GM18502 (cell line): ENCODE measurements at regions not wholly inside any gene's neighbourhood (a gene's known extent, or its start where the extent isn't known, plus 50 kb on each side); places are given as distances from the start of the nearest gene placed in this dataset.
"Not testable (repeated sequence)": the region's sequence is repeated elsewhere in the genome, so short reads cannot be mapped to it uniquely, and the experiment has no call there.

Experiments
- ATAC-seq: cut with Tn5 transposase; IDR thresholded peaks from one replicate; pipeline ENCODE4 v1.9.1; 2021; ENCODE audit warnings: mild to moderate bottlenecking; ENCODE audit not compliant: unreplicated experiment, poor library complexity

GRCh38 chr15:84094720-84095119, 140.9 kb upstream of the GOLGA6L4 start:
- ATAC-seq, result not testable (repeated sequence)

GRCh38 chr15:84097053-84097452, 138.5 kb upstream of the GOLGA6L4 start:
- ATAC-seq, result not testable (repeated sequence)

- no peak for ATAC-seq
These were observed 137.0 kb upstream of the GOLGA6L4 start for GRCh38 chr15:84098604-84099003.

- ATAC-seq, result no peak
These were observed 136.4 kb upstream of the GOLGA6L4 start for GRCh38 chr15:84099181-84099580.

GRCh38 chr15:84103345-84103744, 132.2 kb upstream of the GOLGA6L4 start:
- ATAC-seq, result no peak

GRCh38 chr15:84104853-84105252, 130.7 kb upstream of the GOLGA6L4 start:
- no peak for ATAC-seq

- ATAC-seq, result no peak
These were observed 126.8 kb upstream of the GOLGA6L4 start for GRCh38 chr15:84108728-84109127.

GRCh38 chr15:84111575-84111974, 124.0 kb upstream of the GOLGA6L4 start:
- ATAC-seq, result no peak

GRCh38 chr15:84112025-84112424, 123.5 kb upstream of the GOLGA6L4 start:
- ATAC-seq, result no peak

- ATAC-seq, result no peak
These were observed 121.7 kb upstream of the GOLGA6L4 start for GRCh38 chr15:84113919-84114318.

GRCh38 chr15:84114680-84115079, 120.9 kb upstream of the GOLGA6L4 start:
- ATAC-seq, result not testable (repeated sequence)

- not testable (repeated sequence) for ATAC-seq
These were observed 116.2 kb upstream of the GOLGA6L4 start for GRCh38 chr15:84119351-84119750.

- not testable (repeated sequence) for ATAC-seq
These were observed 114.7 kb upstream of the GOLGA6L4 start for GRCh38 chr15:84120903-84121302.

- not testable (repeated sequence) for ATAC-seq
These were observed 106.9 kb upstream of the GOLGA6L4 start for GRCh38 chr15:84128706-84129105.

- ATAC-seq, result not testable (repeated sequence)
These were observed 105.3 kb upstream of the GOLGA6L4 start for GRCh38 chr15:84130098-84130831.

- not testable (repeated sequence) for ATAC-seq
These were observed 99.6 kb upstream of the GOLGA6L4 start for GRCh38 chr15:84135931-84136456.

- ATAC-seq, result peak; percentile 98
These were observed 92.7 kb upstream of the GOLGA6L4 start for GRCh38 chr15:84142888-84143337.

GRCh38 chr15:84143753-84144314, 91.7 kb upstream of the GOLGA6L4 start:
- no peak for ATAC-seq

GRCh38 chr15:84144946-84145345, 90.6 kb upstream of the GOLGA6L4 start:
- not testable (repeated sequence) for ATAC-seq

GRCh38 chr15:84146299-84146698, 89.3 kb upstream of the GOLGA6L4 start:
- ATAC-seq, result not testable (repeated sequence)

GRCh38 chr15:84147307-84147706, 88.3 kb upstream of the GOLGA6L4 start:
- ATAC-seq, result not testable (repeated sequence)
